Hematopoietic multipotent progenitor cell treated with erythropoietin and hydrocortisone succinate and interleukin-3 and kit ligand, for 4 days (in vitro differentiated cells): ENCODE measurements at regions not wholly inside any gene's neighbourhood (a gene's known extent, or its start where the extent isn't known, plus 50 kb on each side); places are given as distances from the start of the nearest gene placed in this dataset.
"Not testable (repeated sequence)": the region's sequence is repeated elsewhere in the genome, so short reads cannot be mapped to it uniquely, and the experiment has no call there.

Experiments
- DNase-seq: peaks from one replicate; pipeline ENCODE4 v3.0.0-alpha.2; 2015

- not testable (repeated sequence) for DNase-seq
Measured at GRCh38 chr5:86284400-86285190, 333.1 kb upstream of the COX7C start.

GRCh38 chr5:86287437-86287836 is 330.3 kb upstream of the COX7C start:
- DNase-seq = not testable (repeated sequence)

- DNase-seq = not testable (repeated sequence)
Measured at GRCh38 chr5:86289786-86290185, 328.0 kb upstream of the COX7C start.

GRCh38 chr5:86292811-86293210 is 324.9 kb upstream of the COX7C start:
- not testable (repeated sequence) for DNase-seq

- DNase-seq = not testable (repeated sequence)
Measured at GRCh38 chr5:86302643-86303042, 315.1 kb upstream of the COX7C start.

- peak; percentile 43 for DNase-seq
Measured at GRCh38 chr5:86305050-86305449, 312.7 kb upstream of the COX7C start.

- no peak for DNase-seq
Measured at GRCh38 chr5:86314951-86315350, 302.8 kb upstream of the COX7C start.

GRCh38 chr5:86320266-86320665 is 297.5 kb upstream of the COX7C start:
- DNase-seq = no peak

- DNase-seq = no peak
Measured at GRCh38 chr5:86329318-86329717, 288.4 kb upstream of the COX7C start.

- no peak for DNase-seq
Measured at GRCh38 chr5:86330736-86331135, 287.0 kb upstream of the COX7C start.

- DNase-seq = no peak
Measured at GRCh38 chr5:86332851-86333250, 284.9 kb upstream of the COX7C start.

GRCh38 chr5:86337667-86338460 is 279.9 kb upstream of the COX7C start:
- DNase-seq = no peak

GRCh38 chr5:86354664-86355063 is 263.1 kb upstream of the COX7C start:
- DNase-seq = no peak

- DNase-seq = no peak
Measured at GRCh38 chr5:86360801-86361200, 256.9 kb upstream of the COX7C start.

GRCh38 chr5:86371061-86371460 is 246.7 kb upstream of the COX7C start:
- DNase-seq = no peak

- DNase-seq = no peak
Measured at GRCh38 chr5:86374611-86375010, 243.1 kb upstream of the COX7C start.

GRCh38 chr5:86376214-86376613 is 241.5 kb upstream of the COX7C start:
- no peak for DNase-seq

GRCh38 chr5:86403190-86403589 is 214.6 kb upstream of the COX7C start:
- no peak for DNase-seq

- no peak for DNase-seq
Measured at GRCh38 chr5:86404256-86404655, 213.5 kb upstream of the COX7C start.

- no peak for DNase-seq
Measured at GRCh38 chr5:86407711-86408110, 210.0 kb upstream of the COX7C start.

GRCh38 chr5:86411596-86411995 is 206.1 kb upstream of the COX7C start:
- no peak for DNase-seq

GRCh38 chr5:86427158-86427557 is 190.6 kb upstream of the COX7C start:
- DNase-seq = no peak

- DNase-seq = no peak
Measured at GRCh38 chr5:86439593-86440110, 178.1 kb upstream of the COX7C start.
